Breast epithelium (tissue), 4 donors: ENCODE measurements at regions not wholly inside any gene's neighbourhood (a gene's known extent, or its start where the extent isn't known, plus 50 kb on each side); places are given as distances from the start of the nearest gene placed in this dataset.

Experiments used
- DNase-seq, 2 donors: peaks; one replicate each; pipeline ENCODE4 v3.0.0-alpha.2; 2019; ENCODE audit warnings: low spot score in 2 of 2
- H3K27ac ChIP-seq, 2 donors: fragments of 200-600 bp; sonication (generic) in 1 of 2; one replicate each; pipeline ENCODE4 v1.5.1; 2016 to 2019; ENCODE audit warnings: mild to moderate bottlenecking in 1 of 2
- H3K27me3 ChIP-seq, 2 donors: fragments of 200-600 bp; sonication (generic) in 1 of 2; one replicate each; pipeline versions ENCODE4 v1.5.1 to v1.6.0; 2017 to 2019; ENCODE audit warnings: control low read depth in 1 of 2, mild to moderate bottlenecking in 1 of 2
- H3K36me3 ChIP-seq: fragments of 200-600 bp; one replicate; pipeline ENCODE4 v1.5.1; 2019
- H3K4me1 ChIP-seq, 2 donors: fragments of 200-600 bp; sonication (generic); one replicate each; pipeline ENCODE4 v1.5.1; 2016 to 2019; ENCODE audit warnings: control low read depth in 1 of 2
- H3K4me3 ChIP-seq, 3 donors: fragments of 200-600 bp; sonication (generic); 1 replicate in 2 of 3; 2 replicates in 1 of 3; pipeline ENCODE4 v1.5.1; 2016 to 2019; ENCODE audit warnings: mild to moderate bottlenecking in 3 of 3, moderate library complexity in 2 of 3
- H3K9me3 ChIP-seq, 2 donors: fragments of 200-600 bp; sonication (generic) in 1 of 2; one replicate each; pipeline ENCODE4 v1.5.1; 2016 to 2019; ENCODE audit warnings: control low read depth in 1 of 2
- CTCF ChIP-seq, 3 donors: fragments of 450-650 bp; IDR thresholded peaks; one replicate each; pipeline ENCODE4 v1.5.1; 2016 to 2017; ENCODE audit warnings: antibody characterized with exemption in 3 of 3, mild to moderate bottlenecking in 3 of 3, moderate library complexity in 3 of 3
- POLR2A ChIP-seq: fragments of 450-650 bp; IDR thresholded peaks from one replicate; pipeline ENCODE4 v1.6.1; 2016; ENCODE audit warnings: antibody characterized with exemption, mild to moderate bottlenecking, moderate library complexity
- POLR2AphosphoS5 ChIP-seq, 3 donors: sonication (generic); formaldehyde crosslinking; IDR thresholded peaks; one replicate each; pipeline ENCODE4 v1.6.1; 2017; ENCODE audit warnings: antibody characterized with exemption in 3 of 3
- intact Hi-C: fragments of 100-400 bp; cut with DNase I; formaldehyde crosslinking; loops from one replicate; pipeline ENCODE4 v1.15.1; 2023; ENCODE audit warnings: low total_unique reads

GRCh38 chr5:124516567-124516966 lies 229.9 kb downstream of the ZNF608 start:
- Histone ChIP-seq H3K4me1 (no peaks in the 10 kb centered on the region), H3K4me3 (no peak overlapping the region)
- intact Hi-C loops = no loop called here

GRCh38 chr5:124515497-124516245 lies 230.8 kb downstream of the ZNF608 start:
- Histone ChIP-seq H3K4me1 (no peaks in the 10 kb centered on the region), H3K4me3 (no peak overlapping the region), H3K9me3 (no peaks in the 10 kb centered on the region), H3K27ac (no peak overlapping the region), H3K36me3 (no peaks in the 10 kb centered on the region), H3K27me3 (no peaks in the 10 kb centered on the region)
- intact Hi-C loops = no loop called here
- TF ChIP-seq POLR2A = no peak
- TF ChIP-seq POLR2AphosphoS5 (IDR thresholded peaks at IDR 0.05) = no peak
- TF ChIP-seq CTCF (IDR thresholded peaks at IDR 0.05) = no peak
- no peak for DNase-seq

More at GRCh38 chr5:124516567-124516966, 229.9 kb downstream of the ZNF608 start:
- no peaks in the 10 kb centered on the region for H3K9me3 ChIP-seq
- no peak for DNase-seq
- no peaks in the 10 kb centered on the region for H3K36me3 ChIP-seq
- no peak for TF ChIP-seq POLR2AphosphoS5 (IDR thresholded peaks at IDR 0.05)
- no peak for TF ChIP-seq CTCF (IDR thresholded peaks at IDR 0.05)
- TF ChIP-seq POLR2A = no peak
- no peaks in the 10 kb centered on the region for H3K27me3 ChIP-seq
- no peak overlapping the region for H3K27ac ChIP-seq

GRCh38 chr5:124514956-124515355 lies 231.5 kb downstream of the ZNF608 start:
- Histone ChIP-seq H3K4me3 (no peak overlapping the region), H3K4me1 (no peaks in the 10 kb centered on the region), H3K9me3 (no peaks in the 10 kb centered on the region), H3K36me3 (no peaks in the 10 kb centered on the region), H3K27me3 (no peaks in the 10 kb centered on the region), H3K27ac (no peak overlapping the region)
- TF ChIP-seq POLR2AphosphoS5 (IDR thresholded peaks at IDR 0.05) (no peak), CTCF (IDR thresholded peaks at IDR 0.05) (no peak), POLR2A (no peak)
- intact Hi-C loops = no loop called here
- no peak for DNase-seq

- H3K4me3 ChIP-seq = no peak overlapping the region
- H3K4me1 ChIP-seq = no peaks in the 10 kb centered on the region
- DNase-seq = no peak
- intact Hi-C loops = no loop called here
- H3K9me3 ChIP-seq = no peaks in the 10 kb centered on the region
- H3K27ac ChIP-seq = no peak overlapping the region
- no peaks in the 10 kb centered on the region for H3K36me3 ChIP-seq
- no peak for TF ChIP-seq POLR2A
- no peak for TF ChIP-seq CTCF (IDR thresholded peaks at IDR 0.05)
- TF ChIP-seq POLR2AphosphoS5 (IDR thresholded peaks at IDR 0.05) = no peak
- no peaks in the 10 kb centered on the region for H3K27me3 ChIP-seq
Measured at GRCh38 chr5:124512952-124513632, 233.3 kb downstream of the ZNF608 start.

GRCh38 chr5:124512236-124512635 lies 234.2 kb downstream of the ZNF608 start:
- DNase-seq = no peak
- intact Hi-C loops = no loop called here

More at GRCh38 chr5:124512236-124512635, 234.2 kb downstream of the ZNF608 start:
- Histone ChIP-seq H3K36me3 (no peaks in the 10 kb centered on the region), H3K9me3 (no peaks in the 10 kb centered on the region), H3K27ac (no peak overlapping the region), H3K4me3 (no peak overlapping the region), H3K27me3 (no peaks in the 10 kb centered on the region), H3K4me1 (no peaks in the 10 kb centered on the region)
- TF ChIP-seq POLR2A (no peak), CTCF (IDR thresholded peaks at IDR 0.05) (no peak), POLR2AphosphoS5 (IDR thresholded peaks at IDR 0.05) (no peak)
